Keratinocyte (primary cell): ENCODE measurements at regions not wholly inside any gene's neighbourhood (a gene's known extent, or its start where the extent isn't known, plus 50 kb on each side); places are given as distances from the start of the nearest gene placed in this dataset.

Source experiments
- DNase-seq: peaks from one replicate; pipeline ENCODE4 v3.0.0-alpha.2; 2011; ENCODE audit warnings: low read depth, missing footprints, low spot score
- FAIRE-seq: peaks from 2 replicates; lab custom pipeline; 2011; peaks lifted over from hg19 to GRCh38; lab: Jason Lieb, UNC
- H2AFZ ChIP-seq: 2 replicates; pipeline ENCODE4 v1.6.0; 2012; ENCODE audit warnings: low read length, control low read depth, inconsistent platforms; ENCODE audit not compliant: control insufficient read depth
- H3K27ac ChIP-seq: 2 replicates; pipeline ENCODE4 v1.5.1; 2011; ENCODE audit warnings: low read length; ENCODE audit not compliant: control insufficient read depth, insufficient read depth
- H3K27me3 ChIP-seq: 3 replicates; pipeline ENCODE4 v1.6.0; 2011; ENCODE audit warnings: low read length; ENCODE audit not compliant: control insufficient read depth, insufficient read depth; ENCODE audit errors: extremely low read depth
- H3K36me3 ChIP-seq, 2 experiments: 2 replicates in 1 of 2; 3 replicates in 1 of 2; pipeline ENCODE4 v1.5.1; 2011; ENCODE audit warnings: low read length in 2 of 2, mild to moderate bottlenecking in 1 of 2; ENCODE audit not compliant: control insufficient read depth in 2 of 2, insufficient read depth in 2 of 2; ENCODE audit errors: extremely low read depth in 1 of 2
- H3K4me1 ChIP-seq: 3 replicates; pipeline ENCODE4 v1.5.1; 2011; ENCODE audit warnings: low read length; ENCODE audit not compliant: control insufficient read depth, insufficient read depth; ENCODE audit errors: extremely low read depth
- H3K4me2 ChIP-seq: 3 replicates; pipeline ENCODE4 v1.6.0; 2011; ENCODE audit warnings: low read depth, low read length; ENCODE audit not compliant: control insufficient read depth, insufficient read depth; ENCODE audit errors: extremely low read depth
- H3K4me3 ChIP-seq, 3 experiments: fragments of 200-600 bp in 1 of 3; sonication (generic) in 1 of 3; 2 replicates in 2 of 3; 3 replicates in 1 of 3; pipeline ENCODE4 v1.5.1; 2011 to 2016; ENCODE audit warnings: low read length in 3 of 3, mild to moderate bottlenecking in 3 of 3, control low read depth in 2 of 3, inconsistent platforms in 1 of 3, low read depth in 1 of 3, mixed read lengths in 1 of 3, mixed run types in 1 of 3, moderate library complexity in 1 of 3; ENCODE audit not compliant: control insufficient read depth in 2 of 3, insufficient read depth in 2 of 3; ENCODE audit errors: extremely low read depth in 1 of 3
- H3K79me2 ChIP-seq: 2 replicates; pipeline ENCODE4 v1.6.0; 2012; ENCODE audit warnings: low read length; ENCODE audit not compliant: control insufficient read depth, insufficient read depth
- H3K9ac ChIP-seq: 3 replicates; pipeline ENCODE4 v1.6.0; 2011; ENCODE audit warnings: low read length; ENCODE audit not compliant: control insufficient read depth, insufficient read depth; ENCODE audit errors: extremely low read depth
- H3K9me1 ChIP-seq: 3 replicates; pipeline ENCODE4 v1.6.0; 2011; ENCODE audit warnings: low read length; ENCODE audit not compliant: control insufficient read depth, insufficient read depth; ENCODE audit errors: extremely low read depth
- H3K9me3 ChIP-seq: 2 replicates; pipeline ENCODE4 v1.5.1; 2012; ENCODE audit warnings: low read depth, low read length; ENCODE audit not compliant: control insufficient read depth
- H4K20me1 ChIP-seq: 3 replicates; pipeline ENCODE4 v1.6.0; 2011; ENCODE audit warnings: low read length; ENCODE audit not compliant: control insufficient read depth, insufficient read depth; ENCODE audit errors: extremely low read depth
- EZH2 ChIP-seq: IDR thresholded peaks from one replicate; pipeline ENCODE4 v1.6.1; 2012; ENCODE audit warnings: inconsistent platforms, mild to moderate bottlenecking, low read length, moderate library complexity
- dilution Hi-C: fragments of 300-500 bp; cut with MboI; formaldehyde crosslinking; loops from one replicate; pipeline ENCODE4 v1.7.0; 2020; ENCODE audit warnings: low sequenced_read_pairs; ENCODE audit not compliant: extremely low pct_ligation_motif_present
- TF ChIP-seq, protein P1 (sequence below), 3 experiments: IDR thresholded peaks in 1 of 3; conservative IDR thresholded peaks in 1 of 3; optimal IDR thresholded peaks in 1 of 3; 2 replicates in 2 of 3; 3 replicates in 1 of 3; pipeline versions ENCODE3 to v1.5.1; 2011; ENCODE audit warnings: low read length in 3 of 3, mild to moderate bottlenecking in 3 of 3, moderate library complexity in 2 of 3, control low read depth in 1 of 3, inconsistent platforms in 1 of 3; ENCODE audit not compliant: insufficient read depth in 2 of 3; ENCODE audit errors: extremely low read depth in 1 of 3

DNA sequence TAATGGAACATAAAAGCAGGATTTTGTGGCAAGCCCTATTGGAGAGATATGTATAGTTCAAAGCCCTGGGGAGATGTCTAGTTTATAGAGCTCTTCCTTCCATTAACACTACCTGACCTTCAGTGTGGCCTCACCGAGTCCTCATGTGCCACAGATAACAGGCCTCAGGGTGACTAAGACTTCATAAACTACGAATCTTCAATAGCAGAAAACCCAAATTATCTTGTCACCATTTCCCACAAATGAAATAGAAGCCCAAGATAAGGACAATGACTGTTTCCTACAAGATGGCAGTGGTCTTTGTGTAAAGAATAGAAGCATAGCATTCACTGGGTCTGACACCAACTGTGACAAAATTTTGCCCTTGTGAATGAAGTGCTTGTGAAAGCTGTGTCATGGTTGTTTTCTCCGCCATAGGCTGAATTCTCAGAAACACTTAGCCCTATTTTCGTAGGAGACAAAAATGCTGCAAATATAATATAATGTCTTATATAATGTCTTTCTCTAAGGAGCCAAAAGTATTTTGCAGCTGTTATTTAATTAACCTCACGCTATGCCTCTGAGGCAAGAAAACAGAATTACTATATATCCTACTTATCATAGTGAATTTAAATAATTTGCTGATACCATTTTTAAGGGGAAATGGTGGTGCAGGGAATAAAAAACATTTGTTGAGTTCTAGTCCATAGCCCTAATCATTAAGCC lies 136.7 kb upstream of the CWC22 start:
- H3K4me3 ChIP-seq: no peak overlapping the region
- no peak overlapping the region for H2AFZ ChIP-seq
- H3K4me2 ChIP-seq: no peak overlapping the region
- H3K9me3 ChIP-seq: no peaks in the 10 kb centered on the region
- H3K9me1 ChIP-seq: no peaks in the 10 kb centered on the region
- dilution Hi-C loops: no loop called here
- TF ChIP-seq, protein P1, sequence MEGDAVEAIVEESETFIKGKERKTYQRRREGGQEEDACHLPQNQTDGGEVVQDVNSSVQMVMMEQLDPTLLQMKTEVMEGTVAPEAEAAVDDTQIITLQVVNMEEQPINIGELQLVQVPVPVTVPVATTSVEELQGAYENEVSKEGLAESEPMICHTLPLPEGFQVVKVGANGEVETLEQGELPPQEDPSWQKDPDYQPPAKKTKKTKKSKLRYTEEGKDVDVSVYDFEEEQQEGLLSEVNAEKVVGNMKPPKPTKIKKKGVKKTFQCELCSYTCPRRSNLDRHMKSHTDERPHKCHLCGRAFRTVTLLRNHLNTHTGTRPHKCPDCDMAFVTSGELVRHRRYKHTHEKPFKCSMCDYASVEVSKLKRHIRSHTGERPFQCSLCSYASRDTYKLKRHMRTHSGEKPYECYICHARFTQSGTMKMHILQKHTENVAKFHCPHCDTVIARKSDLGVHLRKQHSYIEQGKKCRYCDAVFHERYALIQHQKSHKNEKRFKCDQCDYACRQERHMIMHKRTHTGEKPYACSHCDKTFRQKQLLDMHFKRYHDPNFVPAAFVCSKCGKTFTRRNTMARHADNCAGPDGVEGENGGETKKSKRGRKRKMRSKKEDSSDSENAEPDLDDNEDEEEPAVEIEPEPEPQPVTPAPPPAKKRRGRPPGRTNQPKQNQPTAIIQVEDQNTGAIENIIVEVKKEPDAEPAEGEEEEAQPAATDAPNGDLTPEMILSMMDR (optimal IDR thresholded peaks at IDR 0.05 in 1 of 3, IDR thresholded peaks at IDR 0.05 in 1 of 3, conservative IDR thresholded peaks at IDR 0.05 in 1 of 3; ENCODE audit: extremely low read depth in 1 of 3, insufficient read depth in 2 of 3, low read length in 3 of 3): no peak
- TF ChIP-seq EZH2: no peak
- no peaks in the 10 kb centered on the region for H3K79me2 ChIP-seq
- H3K9ac ChIP-seq: no peak overlapping the region
- no peak overlapping the region for H3K27ac ChIP-seq
- no peak for FAIRE-seq
- H3K4me1 ChIP-seq: no peaks in the 10 kb centered on the region
- H3K36me3 ChIP-seq: no peaks in the 10 kb centered on the region
- DNase-seq: no peak
- no peaks in the 10 kb centered on the region for H3K27me3 ChIP-seq
- H4K20me1 ChIP-seq: no peaks in the 10 kb centered on the region

DNA sequence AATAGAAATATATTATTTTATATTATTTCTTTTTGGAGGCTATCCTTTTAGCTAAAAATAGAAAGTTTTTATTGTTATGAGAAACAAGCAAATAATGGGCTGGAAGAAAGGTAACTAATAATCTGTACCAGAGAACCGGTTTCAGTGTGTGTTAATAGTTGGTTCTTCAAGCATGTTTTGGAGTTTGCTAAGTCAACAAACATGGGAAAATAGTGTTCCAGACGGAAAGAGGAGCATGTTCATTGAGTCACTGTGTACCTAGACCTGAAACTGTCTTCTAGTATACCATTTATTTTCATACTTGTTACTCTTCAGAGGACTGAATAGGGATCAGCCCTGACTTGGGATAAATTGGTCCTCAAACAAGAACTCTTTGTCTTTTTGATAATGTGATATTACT lies 134.5 kb upstream of the CWC22 start:
- no peak overlapping the region for H3K4me2 ChIP-seq
- dilution Hi-C loops: no loop called here
- DNase-seq (no peak), FAIRE-seq (no peak)
- no peak overlapping the region for H3K9ac ChIP-seq
- H3K79me2 ChIP-seq: no peaks in the 10 kb centered on the region
- no peaks in the 10 kb centered on the region for H3K9me1 ChIP-seq
- no peak overlapping the region for H3K4me3 ChIP-seq
- no peak overlapping the region for H3K27ac ChIP-seq
- H3K9me3 ChIP-seq: no peaks in the 10 kb centered on the region
- H3K4me1 ChIP-seq: no peaks in the 10 kb centered on the region
- TF ChIP-seq, protein P1 (optimal IDR thresholded peaks at IDR 0.05 in 1 of 3, IDR thresholded peaks at IDR 0.05 in 1 of 3, conservative IDR thresholded peaks at IDR 0.05 in 1 of 3; ENCODE audit: extremely low read depth in 1 of 3, insufficient read depth in 2 of 3, low read length in 3 of 3): no peak
- TF ChIP-seq EZH2: no peak
- H3K36me3 ChIP-seq: no peaks in the 10 kb centered on the region
- no peaks in the 10 kb centered on the region for H4K20me1 ChIP-seq
- no peaks in the 10 kb centered on the region for H3K27me3 ChIP-seq
- H2AFZ ChIP-seq: no peak overlapping the region
